ENCODE measurements at regions not wholly inside any gene's neighbourhood (a gene's known extent, or its start where the extent isn't known, plus 50 kb on each side); places are given as distances from the start of the nearest gene placed in this dataset.

DNA sequence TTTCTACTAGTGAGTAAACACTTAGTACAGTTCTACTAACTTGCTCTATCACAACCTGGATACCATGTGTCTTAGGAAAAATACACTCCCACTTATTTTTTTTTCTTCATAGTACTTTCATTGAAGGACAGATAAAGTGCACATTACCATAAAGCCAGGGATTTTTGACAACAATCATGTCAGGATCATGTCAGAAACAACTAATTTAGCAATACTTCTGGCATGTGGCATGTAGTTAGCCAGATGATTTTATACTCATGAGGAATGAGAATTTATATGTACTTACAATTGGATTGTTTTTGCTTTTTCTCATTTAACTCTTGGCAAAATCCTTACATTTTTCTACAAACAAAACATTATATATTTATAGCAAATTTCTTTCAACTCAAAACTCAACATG is 630.7 kb upstream of the GRM3 start:
- TF ChIP-seq, protein P1, sequence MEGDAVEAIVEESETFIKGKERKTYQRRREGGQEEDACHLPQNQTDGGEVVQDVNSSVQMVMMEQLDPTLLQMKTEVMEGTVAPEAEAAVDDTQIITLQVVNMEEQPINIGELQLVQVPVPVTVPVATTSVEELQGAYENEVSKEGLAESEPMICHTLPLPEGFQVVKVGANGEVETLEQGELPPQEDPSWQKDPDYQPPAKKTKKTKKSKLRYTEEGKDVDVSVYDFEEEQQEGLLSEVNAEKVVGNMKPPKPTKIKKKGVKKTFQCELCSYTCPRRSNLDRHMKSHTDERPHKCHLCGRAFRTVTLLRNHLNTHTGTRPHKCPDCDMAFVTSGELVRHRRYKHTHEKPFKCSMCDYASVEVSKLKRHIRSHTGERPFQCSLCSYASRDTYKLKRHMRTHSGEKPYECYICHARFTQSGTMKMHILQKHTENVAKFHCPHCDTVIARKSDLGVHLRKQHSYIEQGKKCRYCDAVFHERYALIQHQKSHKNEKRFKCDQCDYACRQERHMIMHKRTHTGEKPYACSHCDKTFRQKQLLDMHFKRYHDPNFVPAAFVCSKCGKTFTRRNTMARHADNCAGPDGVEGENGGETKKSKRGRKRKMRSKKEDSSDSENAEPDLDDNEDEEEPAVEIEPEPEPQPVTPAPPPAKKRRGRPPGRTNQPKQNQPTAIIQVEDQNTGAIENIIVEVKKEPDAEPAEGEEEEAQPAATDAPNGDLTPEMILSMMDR (IDR thresholded peaks at IDR 0.05 in 2 of 3, conservative IDR thresholded peaks at IDR 0.05 in 1 of 3; ENCODE audit: insufficient read depth in 2 of 3, low read depth in 1 of 3, low read length in 3 of 3) = no peak
- TF ChIP-seq ZNF584 (CRISPR knock-in tag; IDR thresholded peaks at IDR 0.05; ENCODE audit: low read depth) (no peak), EZH2 (IDR thresholded peaks at IDR 0.05; ENCODE audit: borderline replicate concordance, low read depth, low read length) (no peak), TEAD2 (tag; IDR thresholded peaks at IDR 0.05) (no peak), HLTF (IDR thresholded peaks at IDR 0.05) (no peak), FOXK2 (conservative IDR thresholded peaks at IDR 0.05 in 1 of 2, IDR thresholded peaks at IDR 0.05 in 1 of 2; ENCODE audit: low read depth in 2 of 2) (no peak), ZBTB7A (IDR thresholded peaks at IDR 0.05; ENCODE audit: borderline replicate concordance, control insufficient read depth, low read depth, low read length) (no peak), SRF (CRISPR knock-in tag; IDR thresholded peaks at IDR 0.05) (no peak), CBX1 (IDR thresholded peaks at IDR 0.05; ENCODE audit: low read depth) (no peak), ZNF133 (CRISPR knock-in tag; IDR thresholded peaks at IDR 0.05) (no peak)
- TF ChIP-seq, protein P2, sequence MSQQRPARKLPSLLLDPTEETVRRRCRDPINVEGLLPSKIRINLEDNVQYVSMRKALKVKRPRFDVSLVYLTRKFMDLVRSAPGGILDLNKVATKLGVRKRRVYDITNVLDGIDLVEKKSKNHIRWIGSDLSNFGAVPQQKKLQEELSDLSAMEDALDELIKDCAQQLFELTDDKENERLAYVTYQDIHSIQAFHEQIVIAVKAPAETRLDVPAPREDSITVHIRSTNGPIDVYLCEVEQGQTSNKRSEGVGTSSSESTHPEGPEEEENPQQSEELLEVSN (IDR thresholded peaks at IDR 0.05; ENCODE audit: borderline replicate concordance in 1 of 2, extremely low read depth in 1 of 2, insufficient read depth in 1 of 2, insufficient read length in 1 of 2, low read depth in 1 of 2, low read length in 1 of 2, poor library complexity in 1 of 2, severe bottlenecking in 1 of 2) = no peak
- TF ChIP-seq, protein P3, sequence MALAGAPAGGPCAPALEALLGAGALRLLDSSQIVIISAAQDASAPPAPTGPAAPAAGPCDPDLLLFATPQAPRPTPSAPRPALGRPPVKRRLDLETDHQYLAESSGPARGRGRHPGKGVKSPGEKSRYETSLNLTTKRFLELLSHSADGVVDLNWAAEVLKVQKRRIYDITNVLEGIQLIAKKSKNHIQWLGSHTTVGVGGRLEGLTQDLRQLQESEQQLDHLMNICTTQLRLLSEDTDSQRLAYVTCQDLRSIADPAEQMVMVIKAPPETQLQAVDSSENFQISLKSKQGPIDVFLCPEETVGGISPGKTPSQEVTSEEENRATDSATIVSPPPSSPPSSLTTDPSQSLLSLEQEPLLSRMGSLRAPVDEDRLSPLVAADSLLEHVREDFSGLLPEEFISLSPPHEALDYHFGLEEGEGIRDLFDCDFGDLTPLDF (CRISPR knock-in tag; IDR thresholded peaks at IDR 0.05) = no peak
- TF ChIP-seq, protein P4, sequence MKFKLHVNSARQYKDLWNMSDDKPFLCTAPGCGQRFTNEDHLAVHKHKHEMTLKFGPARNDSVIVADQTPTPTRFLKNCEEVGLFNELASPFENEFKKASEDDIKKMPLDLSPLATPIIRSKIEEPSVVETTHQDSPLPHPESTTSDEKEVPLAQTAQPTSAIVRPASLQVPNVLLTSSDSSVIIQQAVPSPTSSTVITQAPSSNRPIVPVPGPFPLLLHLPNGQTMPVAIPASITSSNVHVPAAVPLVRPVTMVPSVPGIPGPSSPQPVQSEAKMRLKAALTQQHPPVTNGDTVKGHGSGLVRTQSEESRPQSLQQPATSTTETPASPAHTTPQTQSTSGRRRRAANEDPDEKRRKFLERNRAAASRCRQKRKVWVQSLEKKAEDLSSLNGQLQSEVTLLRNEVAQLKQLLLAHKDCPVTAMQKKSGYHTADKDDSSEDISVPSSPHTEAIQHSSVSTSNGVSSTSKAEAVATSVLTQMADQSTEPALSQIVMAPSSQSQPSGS (CRISPR knock-in tag; IDR thresholded peaks at IDR 0.05) = no peak

Measured in K562 (cell line).